ENCODE measurements at regions not wholly inside any gene's neighbourhood (a gene's known extent, or its start where the extent isn't known, plus 50 kb on each side); places are given as distances from the start of the nearest gene placed in this dataset.
"Not testable (repeated sequence)": the region's sequence is repeated elsewhere in the genome, so short reads cannot be mapped to it uniquely, and the experiment has no call there.

- DNase-seq, result no peak
Observed at GRCh38 chr6:167470836-167471547, 146.1 kb downstream of the TTLL2 start.

DNA sequence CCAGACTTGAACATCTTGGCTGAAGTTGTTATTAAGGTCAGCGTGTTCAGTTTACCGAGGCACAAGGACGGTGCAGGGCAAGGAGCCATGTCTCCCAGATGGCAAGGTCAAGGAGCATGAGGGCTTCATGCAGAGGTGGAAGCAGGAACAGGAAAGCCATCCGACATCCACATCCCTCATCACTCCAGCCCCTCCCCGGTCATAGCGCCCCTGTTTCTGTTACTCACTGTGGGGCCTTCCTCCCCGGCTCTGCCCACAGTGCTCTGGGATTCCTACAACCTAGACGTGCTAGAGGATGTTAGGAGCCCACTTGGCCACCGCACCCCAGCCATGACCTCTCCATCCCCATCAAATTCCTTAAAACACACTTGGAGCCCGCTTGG is 146.7 kb downstream of the TTLL2 start:
- DNase-seq, result no peak

- no peak for DNase-seq
Observed at GRCh38 chr6:167472148-167472547, 147.3 kb downstream of the TTLL2 start.

GRCh38 chr6:167472880-167473279 is 148.0 kb downstream of the TTLL2 start:
- DNase-seq, result no peak

- no peak for DNase-seq
Observed at GRCh38 chr6:167474171-167474570, 149.3 kb downstream of the TTLL2 start.

DNA sequence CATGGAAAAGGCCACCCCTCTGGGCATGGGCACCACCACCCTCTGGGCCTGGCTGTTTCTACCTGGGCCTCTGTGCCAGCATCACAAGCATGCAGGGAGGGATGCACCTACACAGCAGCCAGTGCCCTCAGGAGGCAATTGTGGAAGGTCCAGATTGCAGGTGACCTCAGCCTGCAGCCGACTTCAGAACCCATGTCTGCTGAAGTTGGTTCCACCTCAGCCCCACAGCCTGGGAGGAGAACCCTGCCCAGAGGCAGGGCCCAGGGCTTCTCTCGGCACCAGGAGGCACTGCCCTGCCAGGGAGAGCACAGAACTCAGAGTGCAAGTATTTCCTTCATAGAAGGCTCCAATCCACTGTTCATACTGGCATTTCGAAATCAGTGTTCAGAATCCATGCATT is 149.8 kb downstream of the TTLL2 start:
- DNase-seq, result no peak

GRCh38 chr6:167475947-167476346 is 151.1 kb downstream of the TTLL2 start:
- DNase-seq, result no peak

- no peak for DNase-seq
Observed at GRCh38 chr6:167476844-167477595, 152.1 kb downstream of the TTLL2 start.

- DNase-seq, result no peak
Observed at GRCh38 chr6:167477688-167478087, 152.8 kb downstream of the TTLL2 start.

DNA sequence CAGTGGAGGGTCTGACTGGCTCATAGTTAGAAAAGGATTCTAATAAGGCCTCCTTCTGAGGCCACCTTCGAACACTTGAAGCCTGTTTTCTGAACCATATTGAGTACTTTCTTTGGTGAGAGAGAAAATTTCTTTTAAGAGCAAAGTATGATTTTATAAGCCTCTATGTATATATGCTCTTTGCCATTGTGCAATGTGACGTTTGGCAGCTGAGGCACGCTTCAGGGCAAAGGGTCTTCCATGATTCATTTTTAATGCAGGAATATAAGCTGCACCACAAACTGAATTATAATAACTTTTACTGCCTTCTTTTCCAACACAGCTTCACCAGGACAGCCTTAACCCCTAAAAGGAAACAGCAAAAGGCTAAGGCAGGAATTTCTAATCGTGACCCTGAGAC is 154.4 kb downstream of the TTLL2 start:
- DNase-seq, result no peak

GRCh38 chr6:167479901-167480648 is 155.2 kb downstream of the TTLL2 start:
- DNase-seq, result no peak

DNA sequence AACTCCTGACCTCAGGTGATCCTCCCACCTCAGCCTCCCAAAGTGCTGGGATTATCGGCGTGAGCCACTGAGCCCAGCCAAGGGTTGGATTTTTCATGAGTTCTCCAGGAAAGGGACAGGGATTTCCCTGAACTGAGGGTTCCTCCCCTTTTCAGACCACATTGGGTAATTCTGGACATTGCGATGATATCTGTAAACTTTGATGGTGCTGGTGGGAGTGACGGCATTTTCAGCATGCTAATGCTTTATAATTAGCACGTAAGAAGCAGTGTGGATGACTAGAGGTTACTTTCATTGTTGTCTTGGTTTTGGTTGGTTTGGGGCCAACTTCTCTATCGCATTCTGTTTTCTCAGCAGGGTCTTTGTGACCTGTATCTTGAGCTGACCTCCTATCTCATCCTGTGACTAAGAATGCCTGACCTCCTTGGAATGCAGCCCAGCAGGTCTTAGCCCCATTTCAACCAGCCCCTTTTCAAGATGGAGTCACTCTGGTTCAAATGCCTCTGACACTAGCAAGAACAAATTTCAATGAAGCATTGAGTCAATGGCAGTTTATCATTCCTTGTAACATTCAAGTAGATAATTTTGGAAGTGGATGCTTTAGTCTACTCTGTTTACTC is 156.5 kb downstream of the TTLL2 start:
- DNase-seq, result no peak

DNA sequence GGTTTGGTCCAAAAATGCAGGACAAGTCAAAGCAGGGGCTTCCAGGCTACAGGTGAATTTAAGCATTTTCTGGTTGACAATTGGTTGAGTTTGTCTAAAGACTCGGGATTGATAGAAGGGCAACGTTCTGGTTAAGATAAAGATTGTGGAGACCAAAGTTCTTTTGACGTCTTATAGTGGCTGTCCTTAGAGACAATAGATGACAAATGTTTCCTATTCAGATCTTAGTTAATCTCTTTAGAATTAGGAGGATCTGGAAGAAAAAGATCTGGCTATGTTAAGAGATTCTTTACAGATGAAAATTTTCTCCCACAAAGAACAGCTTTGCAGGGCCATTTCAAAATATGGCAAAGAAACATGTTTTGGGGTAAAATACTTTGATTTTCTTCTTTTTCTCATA is 157.9 kb downstream of the TTLL2 start:
- not testable (repeated sequence) for DNase-seq

DNA sequence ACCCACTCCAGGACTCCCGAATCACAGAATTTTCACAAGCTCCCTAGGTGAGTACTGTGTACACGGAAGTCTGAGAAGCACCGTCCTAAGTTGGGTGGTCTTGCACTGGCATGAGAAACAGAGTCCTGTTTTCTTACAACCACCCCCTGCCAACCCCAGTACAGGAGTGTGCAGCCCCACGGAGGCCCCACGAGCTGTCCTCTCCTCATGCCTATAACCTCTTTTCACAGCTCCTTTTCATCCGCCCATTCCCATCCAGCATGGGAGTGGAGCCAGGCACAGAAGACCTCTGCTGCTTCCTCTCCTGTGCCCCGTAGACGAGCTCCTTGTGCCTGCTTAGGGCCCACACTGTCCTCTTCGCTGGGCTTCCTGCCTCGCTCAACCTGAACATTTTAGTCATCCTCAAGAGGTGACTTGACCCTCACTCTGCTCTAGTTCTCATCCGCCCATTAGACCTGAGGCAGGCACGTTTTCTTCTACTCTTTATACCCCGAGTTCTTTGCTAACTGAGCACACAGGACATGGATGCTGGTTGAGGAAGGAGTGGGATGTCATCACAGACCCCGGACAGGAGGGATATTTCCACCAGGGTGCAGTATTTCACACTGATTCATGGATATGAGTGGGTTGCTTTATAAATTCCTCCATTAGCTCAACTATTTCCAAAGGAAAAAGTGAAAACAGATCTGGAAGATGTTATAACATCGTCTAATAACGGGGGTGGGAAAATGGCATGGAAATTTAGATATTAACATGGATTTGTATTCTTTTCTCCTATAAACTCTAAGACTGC is 160.5 kb downstream of the TTLL2 start:
- DNase-seq, result no peak

DNA sequence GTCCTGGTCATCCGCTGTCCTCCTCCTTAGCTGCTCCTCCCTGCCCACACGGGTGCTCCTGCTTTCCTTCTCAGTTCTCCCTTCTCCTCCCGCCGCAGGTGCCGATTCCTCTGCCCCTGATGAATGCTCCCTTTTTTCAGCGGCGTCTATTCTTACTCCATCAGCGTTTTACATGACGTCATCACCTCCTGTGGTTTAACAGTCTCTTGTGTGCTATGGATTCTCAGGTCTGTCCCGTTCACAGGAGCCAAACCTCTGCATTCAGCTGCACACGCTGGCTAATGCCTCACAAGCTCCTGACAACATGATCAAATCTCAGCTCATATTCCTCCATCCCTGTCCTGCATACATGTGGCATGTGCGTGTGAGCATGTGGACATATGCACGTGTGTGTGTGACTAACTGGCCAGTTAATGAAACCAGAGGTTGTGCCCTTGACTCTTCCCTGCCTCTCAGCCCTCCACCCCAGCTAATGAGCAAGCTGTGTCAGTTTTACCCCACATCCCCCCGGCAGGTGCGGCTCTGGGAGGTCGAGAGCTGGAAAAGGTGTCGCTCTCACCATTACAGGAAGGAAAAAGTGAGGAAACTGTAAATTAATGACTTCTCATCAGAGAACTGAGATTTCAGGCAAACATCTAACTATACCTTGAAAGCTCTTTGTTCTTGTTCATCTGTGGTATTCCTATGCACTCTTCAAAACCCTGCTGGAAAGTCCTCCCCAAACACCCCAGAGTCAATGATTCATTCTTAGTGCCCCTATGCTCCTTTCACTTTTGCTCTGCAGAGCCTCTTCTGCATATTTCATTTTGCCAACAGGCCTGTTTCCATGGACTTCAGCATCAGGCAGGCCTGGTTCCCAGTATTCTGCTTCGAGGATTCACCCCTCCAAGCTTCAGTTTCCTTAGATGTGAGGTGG is 163.1 kb downstream of the TTLL2 start:
- DNase-seq, result no peak

- no peak for DNase-seq
Observed at GRCh38 chr6:167491438-167492099, 166.7 kb downstream of the TTLL2 start.

- no peak for DNase-seq
Observed at GRCh38 chr6:167492100-167492449, 167.2 kb downstream of the TTLL2 start.

- DNase-seq, result no peak
Observed at GRCh38 chr6:167493310-167493709, 168.4 kb downstream of the TTLL2 start.

- no peak for DNase-seq
Observed at GRCh38 chr6:167493976-167494697, 169.3 kb downstream of the TTLL2 start.
